Keratinocyte (primary cell): ENCODE measurements at regions not wholly inside any gene's neighbourhood (a gene's known extent, or its start where the extent isn't known, plus 50 kb on each side); places are given as distances from the start of the nearest gene placed in this dataset.

Experiments used
- EZH2 ChIP-seq: IDR thresholded peaks from one replicate; pipeline ENCODE4 v1.6.1; 2012; ENCODE audit warnings: inconsistent platforms, mild to moderate bottlenecking, low read length, moderate library complexity
- TF ChIP-seq, protein P1 (sequence below), 3 experiments: IDR thresholded peaks in 1 of 3; conservative IDR thresholded peaks in 1 of 3; optimal IDR thresholded peaks in 1 of 3; 2 replicates in 2 of 3; 3 replicates in 1 of 3; pipeline versions ENCODE3 to v1.5.1; 2011; ENCODE audit warnings: low read length in 3 of 3, mild to moderate bottlenecking in 3 of 3, moderate library complexity in 2 of 3, control low read depth in 1 of 3, inconsistent platforms in 1 of 3; ENCODE audit not compliant: insufficient read depth in 2 of 3; ENCODE audit errors: extremely low read depth in 1 of 3

DNA sequence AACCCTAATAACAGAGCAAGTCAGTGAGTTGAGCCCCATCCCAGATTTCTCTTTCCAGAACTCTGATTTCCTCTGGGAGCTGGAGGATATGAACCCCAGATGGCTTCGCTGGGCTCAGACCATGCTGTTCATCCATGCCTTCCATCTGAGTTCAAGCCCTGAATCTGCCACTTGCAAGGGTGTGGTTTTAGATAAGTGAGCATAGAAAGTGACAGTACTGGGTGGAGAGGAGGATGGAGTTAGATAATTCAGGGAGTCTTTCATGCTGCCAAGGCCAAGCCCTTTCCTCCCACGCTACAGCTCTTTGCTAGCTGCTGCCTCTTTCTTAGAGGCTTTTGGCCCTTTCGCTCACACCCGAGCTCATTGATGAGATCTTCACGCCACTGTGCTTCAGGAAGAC lies 57.2 kb upstream of the MAFB start:
- TF ChIP-seq, protein P1, sequence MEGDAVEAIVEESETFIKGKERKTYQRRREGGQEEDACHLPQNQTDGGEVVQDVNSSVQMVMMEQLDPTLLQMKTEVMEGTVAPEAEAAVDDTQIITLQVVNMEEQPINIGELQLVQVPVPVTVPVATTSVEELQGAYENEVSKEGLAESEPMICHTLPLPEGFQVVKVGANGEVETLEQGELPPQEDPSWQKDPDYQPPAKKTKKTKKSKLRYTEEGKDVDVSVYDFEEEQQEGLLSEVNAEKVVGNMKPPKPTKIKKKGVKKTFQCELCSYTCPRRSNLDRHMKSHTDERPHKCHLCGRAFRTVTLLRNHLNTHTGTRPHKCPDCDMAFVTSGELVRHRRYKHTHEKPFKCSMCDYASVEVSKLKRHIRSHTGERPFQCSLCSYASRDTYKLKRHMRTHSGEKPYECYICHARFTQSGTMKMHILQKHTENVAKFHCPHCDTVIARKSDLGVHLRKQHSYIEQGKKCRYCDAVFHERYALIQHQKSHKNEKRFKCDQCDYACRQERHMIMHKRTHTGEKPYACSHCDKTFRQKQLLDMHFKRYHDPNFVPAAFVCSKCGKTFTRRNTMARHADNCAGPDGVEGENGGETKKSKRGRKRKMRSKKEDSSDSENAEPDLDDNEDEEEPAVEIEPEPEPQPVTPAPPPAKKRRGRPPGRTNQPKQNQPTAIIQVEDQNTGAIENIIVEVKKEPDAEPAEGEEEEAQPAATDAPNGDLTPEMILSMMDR (optimal IDR thresholded peaks at IDR 0.05 in 1 of 3, IDR thresholded peaks at IDR 0.05 in 1 of 3, conservative IDR thresholded peaks at IDR 0.05 in 1 of 3; ENCODE audit: extremely low read depth in 1 of 3, insufficient read depth in 2 of 3, low read length in 3 of 3) = no peak
- no peak for TF ChIP-seq EZH2
